ENCODE measurements at regions not wholly inside any gene's neighbourhood (a gene's known extent, or its start where the extent isn't known, plus 50 kb on each side); places are given as distances from the start of the nearest gene placed in this dataset.
A peak's percentile ranks its signal among the peaks of the same experiment; 100 is the strongest.

DNA sequence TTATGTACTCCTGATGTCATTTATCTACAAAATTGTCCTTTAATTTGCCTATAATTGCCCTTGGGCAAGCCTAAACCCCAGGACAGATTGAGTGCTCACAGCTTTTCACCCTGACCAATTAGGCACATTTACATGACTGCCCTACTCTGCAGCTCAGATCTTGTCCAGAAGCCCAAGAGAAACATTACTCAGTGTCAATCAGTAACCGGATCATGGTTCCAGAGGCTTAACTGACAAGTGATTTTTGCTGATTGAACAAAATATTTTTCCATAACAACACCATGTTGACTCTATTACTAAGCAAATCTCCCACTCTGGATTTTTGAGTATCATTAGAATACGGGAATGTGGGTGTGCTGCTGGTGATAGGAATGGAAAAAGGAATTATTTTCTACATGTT, 465.4 kb upstream of the TNP1 start:
- Histone ChIP-seq H4K20me1 (ENCODE audit: control insufficient read depth, extremely low read depth, insufficient read depth, low read length) (no peaks in the 10 kb centered on the region), H2AFZ (ENCODE audit: control insufficient read depth, low read length) (no peak overlapping the region), H3K9ac (ENCODE audit: control insufficient read depth, extremely low read depth, insufficient read depth, low read length) (no peak overlapping the region), H3K4me1 (ENCODE audit: control insufficient read depth, extremely low read depth, insufficient read depth, low read length) (no peaks in the 10 kb centered on the region), H3K4me2 (ENCODE audit: control insufficient read depth, extremely low read depth, insufficient read depth, low read depth, low read length) (no peak overlapping the region), H3K36me3 (ENCODE audit: control insufficient read depth in 2 of 2, extremely low read depth in 1 of 2, insufficient read depth in 2 of 2, low read length in 2 of 2) (no peaks in the 10 kb centered on the region), H3K9me1 (ENCODE audit: control insufficient read depth, extremely low read depth, insufficient read depth, low read length) (no peaks in the 10 kb centered on the region), H3K4me3 (ENCODE audit: control insufficient read depth in 2 of 3, extremely low read depth in 1 of 3, insufficient read depth in 2 of 3, low read depth in 1 of 3, low read length in 3 of 3) (no peak overlapping the region), H3K27ac (ENCODE audit: control insufficient read depth, insufficient read depth, low read length) (no peak overlapping the region), H3K79me2 (ENCODE audit: control insufficient read depth, insufficient read depth, low read length) (no peaks in the 10 kb centered on the region), H3K9me3 (ENCODE audit: control insufficient read depth, low read depth, low read length) (no peaks in the 10 kb centered on the region), H3K27me3 (ENCODE audit: control insufficient read depth, extremely low read depth, insufficient read depth, low read length) (no peaks in the 10 kb centered on the region)
- no peak for DNase-seq (ENCODE audit: low read depth, low spot score)
- FAIRE-seq = peak; percentile 5
- dilution Hi-C loops (cut with MboI; ENCODE audit: extremely low pct_ligation_motif_present, low sequenced_read_pairs) = no loop called here
- TF ChIP-seq, protein P1, sequence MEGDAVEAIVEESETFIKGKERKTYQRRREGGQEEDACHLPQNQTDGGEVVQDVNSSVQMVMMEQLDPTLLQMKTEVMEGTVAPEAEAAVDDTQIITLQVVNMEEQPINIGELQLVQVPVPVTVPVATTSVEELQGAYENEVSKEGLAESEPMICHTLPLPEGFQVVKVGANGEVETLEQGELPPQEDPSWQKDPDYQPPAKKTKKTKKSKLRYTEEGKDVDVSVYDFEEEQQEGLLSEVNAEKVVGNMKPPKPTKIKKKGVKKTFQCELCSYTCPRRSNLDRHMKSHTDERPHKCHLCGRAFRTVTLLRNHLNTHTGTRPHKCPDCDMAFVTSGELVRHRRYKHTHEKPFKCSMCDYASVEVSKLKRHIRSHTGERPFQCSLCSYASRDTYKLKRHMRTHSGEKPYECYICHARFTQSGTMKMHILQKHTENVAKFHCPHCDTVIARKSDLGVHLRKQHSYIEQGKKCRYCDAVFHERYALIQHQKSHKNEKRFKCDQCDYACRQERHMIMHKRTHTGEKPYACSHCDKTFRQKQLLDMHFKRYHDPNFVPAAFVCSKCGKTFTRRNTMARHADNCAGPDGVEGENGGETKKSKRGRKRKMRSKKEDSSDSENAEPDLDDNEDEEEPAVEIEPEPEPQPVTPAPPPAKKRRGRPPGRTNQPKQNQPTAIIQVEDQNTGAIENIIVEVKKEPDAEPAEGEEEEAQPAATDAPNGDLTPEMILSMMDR (optimal IDR thresholded peaks at IDR 0.05 in 1 of 3, IDR thresholded peaks at IDR 0.05 in 1 of 3, conservative IDR thresholded peaks at IDR 0.05 in 1 of 3; ENCODE audit: extremely low read depth in 1 of 3, insufficient read depth in 2 of 3, low read length in 3 of 3) = no peak
- TF ChIP-seq EZH2 (IDR thresholded peaks at IDR 0.05; ENCODE audit: low read length) = no peak

DNA sequence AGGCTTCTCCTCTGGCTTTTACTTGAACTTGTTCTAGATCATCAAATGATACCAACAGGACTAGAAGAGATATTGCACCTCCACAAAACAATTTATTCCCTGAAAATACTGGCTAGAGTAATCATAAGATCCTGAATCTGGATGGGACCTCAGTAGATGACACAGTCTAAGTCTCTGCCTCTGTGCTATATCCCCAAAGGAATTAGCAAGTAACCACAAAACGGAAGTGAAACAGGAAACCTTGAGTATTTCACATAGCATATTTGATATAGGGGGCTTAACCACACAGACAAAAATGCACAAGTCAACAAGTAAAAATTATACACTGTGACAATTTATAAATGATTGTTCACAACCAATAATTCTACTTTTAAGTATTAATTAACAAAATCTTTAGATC, 456.9 kb upstream of the TNP1 start:
- Histone ChIP-seq H3K9me3 (ENCODE audit: control insufficient read depth, low read depth, low read length) (no peaks in the 10 kb centered on the region), H3K36me3 (ENCODE audit: control insufficient read depth in 2 of 2, extremely low read depth in 1 of 2, insufficient read depth in 2 of 2, low read length in 2 of 2) (no peaks in the 10 kb centered on the region), H3K27ac (ENCODE audit: control insufficient read depth, insufficient read depth, low read length) (no peak overlapping the region), H3K9me1 (ENCODE audit: control insufficient read depth, extremely low read depth, insufficient read depth, low read length) (no peaks in the 10 kb centered on the region), H3K4me1 (ENCODE audit: control insufficient read depth, extremely low read depth, insufficient read depth, low read length) (no peaks in the 10 kb centered on the region), H2AFZ (ENCODE audit: control insufficient read depth, low read length) (no peak overlapping the region), H3K4me3 (ENCODE audit: control insufficient read depth in 2 of 3, extremely low read depth in 1 of 3, insufficient read depth in 2 of 3, low read depth in 1 of 3, low read length in 3 of 3) (no peak overlapping the region), H3K4me2 (ENCODE audit: control insufficient read depth, extremely low read depth, insufficient read depth, low read depth, low read length) (no peak overlapping the region), H3K27me3 (ENCODE audit: control insufficient read depth, extremely low read depth, insufficient read depth, low read length) (no peaks in the 10 kb centered on the region), H4K20me1 (ENCODE audit: control insufficient read depth, extremely low read depth, insufficient read depth, low read length) (no peaks in the 10 kb centered on the region), H3K79me2 (ENCODE audit: control insufficient read depth, insufficient read depth, low read length) (no peaks in the 10 kb centered on the region), H3K9ac (ENCODE audit: control insufficient read depth, extremely low read depth, insufficient read depth, low read length) (no peak overlapping the region)
- FAIRE-seq (no peak), DNase-seq (ENCODE audit: low read depth, low spot score) (no peak)
- no peak for TF ChIP-seq EZH2 (IDR thresholded peaks at IDR 0.05; ENCODE audit: low read length)
- TF ChIP-seq, protein P1 (optimal IDR thresholded peaks at IDR 0.05 in 1 of 3, IDR thresholded peaks at IDR 0.05 in 1 of 3, conservative IDR thresholded peaks at IDR 0.05 in 1 of 3; ENCODE audit: extremely low read depth in 1 of 3, insufficient read depth in 2 of 3, low read length in 3 of 3) = no peak
- dilution Hi-C loops (cut with MboI; ENCODE audit: extremely low pct_ligation_motif_present, low sequenced_read_pairs) = no loop called here

Data from keratinocyte (primary cell).